ENCODE measurements at regions not wholly inside any gene's neighbourhood (a gene's known extent, or its start where the extent isn't known, plus 50 kb on each side); places are given as distances from the start of the nearest gene placed in this dataset.

DNA sequence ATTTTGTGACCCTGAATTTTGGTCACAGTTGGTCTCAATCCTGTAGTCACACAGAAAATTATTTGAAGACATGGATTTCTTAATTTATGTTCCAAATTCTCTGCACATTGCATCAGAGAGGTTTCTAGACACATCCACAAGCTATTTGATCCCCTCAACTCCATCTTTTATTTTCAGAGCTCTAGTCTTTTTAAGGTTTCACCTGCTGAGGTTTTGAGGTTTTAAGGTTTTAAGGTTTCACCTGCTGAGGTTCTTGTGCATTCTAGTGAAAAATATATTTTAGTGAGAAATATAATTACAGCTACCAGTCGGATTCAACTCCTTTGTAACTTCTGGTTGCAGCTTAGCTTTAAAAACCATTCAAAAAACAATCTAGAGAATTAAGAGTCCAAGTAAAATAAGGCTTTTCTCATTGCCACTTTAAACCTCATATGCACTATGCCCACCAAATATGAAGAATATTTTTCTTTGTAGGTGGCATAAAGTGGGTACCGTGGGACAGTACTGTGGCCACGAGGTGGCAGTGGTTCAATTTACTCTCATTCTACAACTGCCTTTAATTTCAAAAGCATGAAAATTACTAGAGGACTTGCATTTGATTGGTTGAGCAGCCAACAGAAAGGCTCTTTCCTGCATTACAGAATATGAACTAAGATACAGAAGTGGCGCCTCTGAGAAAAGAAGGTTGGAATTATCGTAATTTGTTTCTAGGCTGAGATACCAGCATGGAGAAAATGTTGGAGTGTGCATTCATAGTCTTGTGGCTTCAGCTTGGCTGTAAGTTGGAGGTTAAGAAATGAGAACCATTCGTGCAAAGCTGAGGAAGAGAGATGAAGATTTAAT is 366.5 kb upstream of the OR4E1 start (continued):
- TF ChIP-seq SP5 (CRISPR knock-in tag; IDR thresholded peaks at IDR 0.05; ENCODE audit: borderline replicate concordance, low read depth) (no peak), NPAS2 (CRISPR knock-in tag; IDR thresholded peaks at IDR 0.05; ENCODE audit: borderline replicate concordance) (no peak), ZFAT (CRISPR knock-in tag; conservative IDR thresholded peaks at IDR 0.05) (0 out of 2 replicates have a peak, but pooled peaks have one; percentile 50), FOXJ3 (CRISPR knock-in tag; IDR thresholded peaks at IDR 0.05; ENCODE audit: borderline replicate concordance) (peak; percentile 21; the same call in 1 of the 2 replicates), ZNF703 (CRISPR knock-in tag; IDR thresholded peaks at IDR 0.05; ENCODE audit: borderline replicate concordance) (no peak), HNRNPL (IDR thresholded peaks at IDR 0.05; ENCODE audit: low read depth, low read length) (0 out of 2 replicates have a peak, but pooled peaks have one; percentile 43)

DNA sequence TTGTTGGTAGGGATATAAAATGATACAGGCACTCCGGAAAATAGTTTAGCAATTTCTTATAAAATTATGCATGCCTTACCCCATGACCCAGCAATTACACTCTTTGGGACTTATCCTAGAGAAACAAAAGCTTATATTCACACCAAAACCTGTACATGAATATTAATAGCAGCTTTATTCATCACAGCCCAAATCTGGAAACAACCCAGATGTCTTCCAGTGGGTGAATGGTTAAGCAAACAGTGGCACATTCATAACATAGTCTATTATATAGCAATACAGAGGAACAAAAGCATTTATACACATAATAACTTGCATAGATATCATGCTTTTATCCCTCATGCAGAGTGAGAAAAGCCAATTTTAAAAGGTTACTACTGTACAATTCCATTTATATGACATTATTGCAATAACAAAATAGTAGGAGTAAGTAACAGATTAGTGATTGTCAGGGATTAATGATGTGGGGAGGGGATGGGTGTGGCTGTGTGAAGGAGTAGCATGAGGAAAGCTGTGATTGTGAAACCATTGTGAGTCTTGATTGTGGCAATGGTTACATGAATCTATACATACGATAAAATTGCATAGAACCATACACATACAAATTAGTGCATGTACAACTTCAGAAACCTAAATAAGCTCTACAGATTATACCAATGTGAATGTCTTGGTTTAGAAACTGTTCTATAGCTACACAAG is 363.1 kb upstream of the OR4E1 start:
- H3K36me3 ChIP-seq (replicated peaks in 1 of 2; ENCODE audit: control insufficient read depth in 1 of 2, insufficient read depth in 2 of 2, low read length in 2 of 2) = no peaks in the 10 kb centered on the region
- no peaks in the 10 kb centered on the region for H3K79me2 ChIP-seq (ENCODE audit: insufficient read depth, low read length)
- no peaks in the 10 kb centered on the region for H3K4me1 ChIP-seq (ENCODE audit: insufficient read depth, low read length)
- no peaks in the 10 kb centered on the region for H3K9me3 ChIP-seq (ENCODE audit: low read length)
- ATAC-seq = no peak
- H3K27ac ChIP-seq (ENCODE audit: extremely low read length, insufficient read depth, low read length) = no peak overlapping the region
- DNase-seq (ENCODE audit: low spot score) = no peak
- H3K27me3 ChIP-seq (ENCODE audit: control insufficient read depth in 1 of 2, insufficient read depth in 2 of 2, low read length in 2 of 2) = no peaks in the 10 kb centered on the region
- CTCF ChIA-PET (ENCODE audit: low intra/inter-chr PET ratio, low total read pairs) = no interaction called here
- FAIRE-seq = no peak
- no peak overlapping the region for H3K4me3 ChIP-seq (replicated peaks in 1 of 3; ENCODE audit: insufficient read depth in 1 of 3, low read depth in 2 of 3, low read length in 3 of 3)
- H3K9ac ChIP-seq (ENCODE audit: insufficient read depth, low read depth, low read length) = no peak overlapping the region
- intact Hi-C loops (cut with micrococcal nuclease; ENCODE audit: unreplicated experiment) = no loop called here
- POLR2A ChIA-PET = no interaction called here
- no peak overlapping the region for H2AFZ ChIP-seq (ENCODE audit: low read length)
- no peaks in the 10 kb centered on the region for H4K20me1 ChIP-seq (ENCODE audit: insufficient read depth, low read length)
- in situ Hi-C loops (cut with HindIII; ENCODE audit: extremely low pct_ligation_motif_present, low pct_unique_long_range_greater_than_20kb) = no loop called here
- TF ChIP-seq HNRNPK (IDR thresholded peaks at IDR 0.05; ENCODE audit: low read depth, low read length, poor library complexity, severe bottlenecking) (peak; percentile 36), CEBPB (IDR thresholded peaks at IDR 0.05; ENCODE audit: borderline replicate concordance, low read depth, low read length) (peak; percentile 28; the same call in 1 of the 2 replicates)
- TF ChIP-seq, protein P1, sequence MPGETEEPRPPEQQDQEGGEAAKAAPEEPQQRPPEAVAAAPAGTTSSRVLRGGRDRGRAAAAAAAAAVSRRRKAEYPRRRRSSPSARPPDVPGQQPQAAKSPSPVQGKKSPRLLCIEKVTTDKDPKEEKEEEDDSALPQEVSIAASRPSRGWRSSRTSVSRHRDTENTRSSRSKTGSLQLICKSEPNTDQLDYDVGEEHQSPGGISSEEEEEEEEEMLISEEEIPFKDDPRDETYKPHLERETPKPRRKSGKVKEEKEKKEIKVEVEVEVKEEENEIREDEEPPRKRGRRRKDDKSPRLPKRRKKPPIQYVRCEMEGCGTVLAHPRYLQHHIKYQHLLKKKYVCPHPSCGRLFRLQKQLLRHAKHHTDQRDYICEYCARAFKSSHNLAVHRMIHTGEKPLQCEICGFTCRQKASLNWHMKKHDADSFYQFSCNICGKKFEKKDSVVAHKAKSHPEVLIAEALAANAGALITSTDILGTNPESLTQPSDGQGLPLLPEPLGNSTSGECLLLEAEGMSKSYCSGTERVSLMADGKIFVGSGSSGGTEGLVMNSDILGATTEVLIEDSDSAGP (CRISPR knock-in tag; IDR thresholded peaks at IDR 0.05; ENCODE audit: borderline replicate concordance) = no peak
- no peak overlapping the region for H3K4me2 ChIP-seq (ENCODE audit: low read depth, low read length)
- BruUV-seq (replicated peaks) = no TSS peak
- 19% methylated on average over 2 of the region's 2 CpGs for WGBS (ENCODE audit: low lambda C conversion rate)

All from HepG2 (cell line).